ENCODE measurements at regions not wholly inside any gene's neighbourhood (a gene's known extent, or its start where the extent isn't known, plus 50 kb on each side); places are given as distances from the start of the nearest gene placed in this dataset.

DNA sequence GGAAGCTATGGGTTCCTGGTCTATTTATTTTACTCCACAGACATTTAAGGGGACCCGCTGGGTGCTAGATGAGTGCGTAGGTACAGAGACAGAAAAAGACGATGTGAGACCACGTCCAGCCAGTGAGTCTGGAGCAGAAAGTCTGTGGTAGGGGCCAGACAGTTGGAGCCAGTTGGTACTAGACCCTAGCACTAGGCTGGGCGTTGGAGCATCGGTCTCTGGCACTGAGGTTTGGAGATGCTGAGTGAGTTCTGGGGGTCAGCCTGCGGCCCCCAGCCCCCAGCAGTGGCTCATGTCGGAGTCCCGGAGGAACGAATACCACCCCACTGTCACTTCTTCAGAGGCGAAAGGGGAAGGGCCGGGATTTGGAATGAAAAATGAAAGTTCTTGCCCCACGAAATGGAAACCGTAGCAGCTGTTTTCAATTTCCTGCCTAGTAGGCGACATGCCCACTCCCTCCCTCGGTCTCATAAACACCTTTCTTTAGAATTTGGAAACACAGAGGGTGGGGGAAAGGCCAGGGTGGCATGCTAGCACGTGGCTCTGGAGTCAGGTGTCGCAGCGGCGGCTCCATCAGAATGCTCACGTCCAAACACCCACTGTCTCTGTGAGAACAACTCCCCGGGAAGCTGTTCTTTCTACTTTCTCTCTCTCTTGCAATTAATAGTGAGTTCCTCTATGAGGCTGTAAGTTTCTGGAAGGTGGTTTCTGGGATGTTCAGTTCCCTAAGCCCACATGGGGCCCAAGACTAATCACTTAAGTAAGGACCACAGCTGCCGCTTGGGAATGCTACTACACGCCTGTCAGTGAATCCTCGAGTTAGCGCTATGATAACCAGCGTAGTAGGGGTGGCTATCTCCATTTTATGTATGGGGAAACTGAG, 96.8 kb downstream of the IRF8 start:
- TF ChIP-seq EZH2phosphoT487 (IDR thresholded peaks at IDR 0.05), result no peak
- TF ChIP-seq, protein P1, sequence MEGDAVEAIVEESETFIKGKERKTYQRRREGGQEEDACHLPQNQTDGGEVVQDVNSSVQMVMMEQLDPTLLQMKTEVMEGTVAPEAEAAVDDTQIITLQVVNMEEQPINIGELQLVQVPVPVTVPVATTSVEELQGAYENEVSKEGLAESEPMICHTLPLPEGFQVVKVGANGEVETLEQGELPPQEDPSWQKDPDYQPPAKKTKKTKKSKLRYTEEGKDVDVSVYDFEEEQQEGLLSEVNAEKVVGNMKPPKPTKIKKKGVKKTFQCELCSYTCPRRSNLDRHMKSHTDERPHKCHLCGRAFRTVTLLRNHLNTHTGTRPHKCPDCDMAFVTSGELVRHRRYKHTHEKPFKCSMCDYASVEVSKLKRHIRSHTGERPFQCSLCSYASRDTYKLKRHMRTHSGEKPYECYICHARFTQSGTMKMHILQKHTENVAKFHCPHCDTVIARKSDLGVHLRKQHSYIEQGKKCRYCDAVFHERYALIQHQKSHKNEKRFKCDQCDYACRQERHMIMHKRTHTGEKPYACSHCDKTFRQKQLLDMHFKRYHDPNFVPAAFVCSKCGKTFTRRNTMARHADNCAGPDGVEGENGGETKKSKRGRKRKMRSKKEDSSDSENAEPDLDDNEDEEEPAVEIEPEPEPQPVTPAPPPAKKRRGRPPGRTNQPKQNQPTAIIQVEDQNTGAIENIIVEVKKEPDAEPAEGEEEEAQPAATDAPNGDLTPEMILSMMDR (IDR thresholded peaks at IDR 0.05), result no peak

Measured in neural progenitor cell (in vitro differentiated cells).